Caco-2 (cell line): ENCODE measurements at regions not wholly inside any gene's neighbourhood (a gene's known extent, or its start where the extent isn't known, plus 50 kb on each side); places are given as distances from the start of the nearest gene placed in this dataset.

ENCODE experiments used
- BruUV-seq: library from RNA; stranded (reverse); fragments of 400-500 nt; replicated peaks from 2 replicates; lab custom pipeline; 2021; lab: Mats Ljungman, UMichigan
- CTCF ChIA-PET: fragments of 300-600 bp; sonication (Branson Sonifier 250); formaldehyde crosslinking; loops from one replicate; lab custom pipeline; 2022; ENCODE audit warnings: antibody characterized with exemption; lab: Charles Lee
- POLR2A ChIA-PET: fragments of 300-600 bp; sonication (Branson Sonifier 250); formaldehyde crosslinking; loops from one replicate; lab custom pipeline; 2022; ENCODE audit warnings: antibody characterized with exemption; lab: Charles Lee
- DNase-seq, 2 experiments: peaks; one replicate each; pipeline versions ENCODE4 v3.0.0 to v3.0.0-alpha.2; 2020 to 2022
- H3K27me3 ChIP-seq: replicated peaks from 2 replicates; pipeline ENCODE4 v1.6.0; 2011; ENCODE audit warnings: low read length; ENCODE audit not compliant: control insufficient read depth, insufficient read depth
- H3K36me3 ChIP-seq: 2 replicates; pipeline ENCODE4 v1.5.1; 2011; ENCODE audit warnings: low read length; ENCODE audit not compliant: control insufficient read depth, insufficient read depth
- H3K4me1 ChIP-seq: fragments of 250-450 bp; sonication (Bioruptor Pico); 2 replicates; pipeline ENCODE4 v1.5.1; 2020; ENCODE audit warnings: mild to moderate bottlenecking
- H3K4me3 ChIP-seq: 2 replicates; pipeline ENCODE4 v1.5.1; 2011; ENCODE audit warnings: low read depth, mild to moderate bottlenecking, control low read depth, low read length
- H3K9me3 ChIP-seq: fragments of 250-450 bp; sonication (Bioruptor Pico); 2 replicates; pipeline ENCODE4 v1.5.1; 2020; ENCODE audit warnings: mild to moderate bottlenecking, moderate library complexity
- H3K27ac Mint-ChIP-seq: one replicate; pipeline ENCODE4 v1.8.0; 2022; ENCODE audit warnings: mixed read lengths; ENCODE audit not compliant: unreplicated experiment
- H3K27me3 Mint-ChIP-seq: one replicate; pipeline ENCODE4 v1.8.0; 2022; ENCODE audit warnings: mixed read lengths; ENCODE audit not compliant: insufficient read depth, unreplicated experiment
- H3K36me3 Mint-ChIP-seq: one replicate; pipeline ENCODE4 v1.8.0; 2022; ENCODE audit warnings: mild to moderate bottlenecking, mixed read lengths; ENCODE audit not compliant: insufficient read depth, unreplicated experiment
- H3K4me1 Mint-ChIP-seq: one replicate; pipeline ENCODE4 v1.8.0; 2022; ENCODE audit warnings: low read depth, mixed read lengths; ENCODE audit not compliant: unreplicated experiment
- H3K4me3 Mint-ChIP-seq: one replicate; pipeline ENCODE4 v1.8.0; 2022; ENCODE audit warnings: mild to moderate bottlenecking, moderate library complexity, mixed read lengths; ENCODE audit not compliant: unreplicated experiment
- H3K9me3 Mint-ChIP-seq: one replicate; pipeline ENCODE4 v1.8.0; 2022; ENCODE audit warnings: mixed read lengths; ENCODE audit not compliant: unreplicated experiment
- intact Hi-C: fragments of 100-400 bp; cut with micrococcal nuclease; formaldehyde crosslinking; loops from one replicate; pipeline ENCODE4 v1.10.0; 2022; ENCODE audit not compliant: unreplicated experiment
- TF ChIP-seq, protein P1 (sequence below), 2 experiments: fragments of 200-600 bp in 1 of 2; IDR thresholded peaks; 1 replicate in 1 of 2; 2 replicates in 1 of 2; pipeline versions ENCODE4 v1.5.1 to v1.8.0; 2011 to 2022; ENCODE audit warnings: antibody characterized with exemption in 1 of 2, control low read depth in 1 of 2, inconsistent platforms in 1 of 2, low read depth in 1 of 2, low read length in 1 of 2, mild to moderate bottlenecking in 1 of 2, moderate library complexity in 1 of 2; ENCODE audit not compliant: insufficient read depth in 1 of 2, severe bottlenecking in 1 of 2, unreplicated experiment in 1 of 2

DNA sequence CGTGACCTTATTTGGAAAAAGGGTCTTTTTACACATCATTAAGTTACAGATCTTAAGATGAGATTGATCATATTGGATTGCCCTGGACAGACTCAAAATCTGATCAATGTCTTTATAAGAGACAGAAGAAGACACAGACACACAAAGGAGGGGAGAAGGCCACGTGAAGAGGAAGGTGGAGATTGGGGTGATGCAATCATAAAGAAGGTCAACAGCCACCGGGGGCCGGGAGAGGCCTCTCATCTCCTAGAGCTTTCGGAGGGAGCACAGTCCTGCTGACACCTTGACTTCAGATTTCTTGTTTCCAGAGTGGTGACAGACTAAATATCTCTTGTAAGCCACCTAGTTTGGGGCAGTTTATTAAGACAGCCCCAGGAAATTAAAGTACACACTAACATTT lies 204.6 kb upstream of the CSF3R start:
- CTCF ChIA-PET, result no interaction called here
- H3K4me3 Mint-ChIP-seq, result no peak overlapping the region
- intact Hi-C loops, result no loop called here

DNA sequence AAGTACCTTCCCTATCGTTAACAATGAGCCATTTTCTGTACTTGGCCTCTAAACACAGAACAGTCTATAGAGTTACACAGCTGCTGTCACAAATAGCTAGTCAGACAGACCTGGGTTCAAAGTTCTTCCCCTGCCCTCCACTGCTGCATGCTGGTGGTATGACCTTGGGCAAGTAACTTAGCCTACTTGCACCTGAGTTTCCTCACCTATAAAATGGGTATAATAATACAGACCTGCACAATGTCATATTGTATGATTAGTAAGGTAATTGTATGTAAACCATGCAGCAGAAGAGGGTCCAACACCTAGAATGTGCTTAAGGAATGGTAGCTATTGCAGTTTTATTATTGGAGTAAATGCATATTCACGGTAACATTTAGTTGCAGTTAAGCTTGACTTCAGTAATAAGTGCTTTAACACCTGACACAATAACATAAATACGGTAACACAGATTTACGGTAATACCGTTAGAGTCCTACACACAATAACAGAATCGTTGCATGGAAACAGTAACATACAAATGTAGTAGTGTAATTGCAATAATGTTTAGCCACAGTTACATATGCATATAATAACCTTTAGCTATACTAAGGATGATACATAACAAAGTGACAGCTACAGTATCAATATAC lies 193.3 kb upstream of the CSF3R start:
- Mint-ChIP-seq H3K4me1 (no peaks in the 10 kb centered on the region), H3K27me3 (no peaks in the 10 kb centered on the region), H3K9me3 (no peaks in the 10 kb centered on the region), H3K4me3 (no peak overlapping the region), H3K27ac (no peak overlapping the region), H3K36me3 (no peaks in the 10 kb centered on the region)
- Histone ChIP-seq H3K9me3 (no peaks in the 10 kb centered on the region), H3K27me3 (no peaks in the 10 kb centered on the region), H3K4me3 (no peak overlapping the region), H3K4me1 (no peaks in the 10 kb centered on the region), H3K36me3 (no peaks in the 10 kb centered on the region)
- BruUV-seq, result no TSS peak
- ChIA-PET CTCF (no interaction called here), POLR2A (no interaction called here)
- TF ChIP-seq, protein P1, sequence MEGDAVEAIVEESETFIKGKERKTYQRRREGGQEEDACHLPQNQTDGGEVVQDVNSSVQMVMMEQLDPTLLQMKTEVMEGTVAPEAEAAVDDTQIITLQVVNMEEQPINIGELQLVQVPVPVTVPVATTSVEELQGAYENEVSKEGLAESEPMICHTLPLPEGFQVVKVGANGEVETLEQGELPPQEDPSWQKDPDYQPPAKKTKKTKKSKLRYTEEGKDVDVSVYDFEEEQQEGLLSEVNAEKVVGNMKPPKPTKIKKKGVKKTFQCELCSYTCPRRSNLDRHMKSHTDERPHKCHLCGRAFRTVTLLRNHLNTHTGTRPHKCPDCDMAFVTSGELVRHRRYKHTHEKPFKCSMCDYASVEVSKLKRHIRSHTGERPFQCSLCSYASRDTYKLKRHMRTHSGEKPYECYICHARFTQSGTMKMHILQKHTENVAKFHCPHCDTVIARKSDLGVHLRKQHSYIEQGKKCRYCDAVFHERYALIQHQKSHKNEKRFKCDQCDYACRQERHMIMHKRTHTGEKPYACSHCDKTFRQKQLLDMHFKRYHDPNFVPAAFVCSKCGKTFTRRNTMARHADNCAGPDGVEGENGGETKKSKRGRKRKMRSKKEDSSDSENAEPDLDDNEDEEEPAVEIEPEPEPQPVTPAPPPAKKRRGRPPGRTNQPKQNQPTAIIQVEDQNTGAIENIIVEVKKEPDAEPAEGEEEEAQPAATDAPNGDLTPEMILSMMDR (IDR thresholded peaks at IDR 0.05; ENCODE audit: insufficient read depth in 1 of 2, low read depth in 1 of 2, low read length in 1 of 2, severe bottlenecking in 1 of 2, unreplicated experiment in 1 of 2), result no peak
- no peak for DNase-seq
- intact Hi-C loops, result no loop called here

More for the DNA sequence above, 204.6 kb upstream of the CSF3R start:
- no peaks in the 10 kb centered on the region for H3K36me3 Mint-ChIP-seq
- no TSS peak for BruUV-seq
- Histone ChIP-seq H3K36me3 (no peaks in the 10 kb centered on the region), H3K4me3 (no peak overlapping the region), H3K4me1 (no peaks in the 10 kb centered on the region), H3K27me3 (no peaks in the 10 kb centered on the region), H3K9me3 (no peaks in the 10 kb centered on the region)
- no peaks in the 10 kb centered on the region for H3K9me3 Mint-ChIP-seq
- TF ChIP-seq, protein P1 (IDR thresholded peaks at IDR 0.05; ENCODE audit: insufficient read depth in 1 of 2, low read depth in 1 of 2, low read length in 1 of 2, severe bottlenecking in 1 of 2, unreplicated experiment in 1 of 2), result no peak
- POLR2A ChIA-PET, result no interaction called here
- peaks cover 7% of the 10 kb centered on the region for H3K27me3 Mint-ChIP-seq
- H3K4me1 Mint-ChIP-seq, result no peaks in the 10 kb centered on the region
- H3K27ac Mint-ChIP-seq, result no peak overlapping the region
- DNase-seq, result no peak

DNA sequence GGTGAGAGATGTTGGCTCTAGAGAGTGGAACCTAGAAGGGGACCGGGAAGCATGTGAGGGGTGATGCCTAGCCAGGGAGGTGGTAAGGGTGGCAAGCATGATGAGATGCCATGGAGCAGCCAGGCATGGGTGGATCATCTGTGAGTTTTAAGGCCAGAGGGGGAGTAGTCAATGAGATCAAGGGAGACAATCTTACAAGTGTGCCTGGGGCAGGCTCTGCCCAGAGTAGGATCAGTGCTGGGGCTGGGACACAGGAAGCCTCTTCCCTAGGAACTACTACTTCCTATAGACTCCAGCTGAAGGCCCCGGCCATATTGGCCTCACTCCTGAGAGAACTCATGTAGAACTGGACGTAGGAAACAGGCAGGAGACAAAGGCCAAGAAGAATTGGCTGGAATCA lies 192.4 kb upstream of the CSF3R start:
- POLR2A ChIA-PET, result no interaction called here
- no peaks in the 10 kb centered on the region for H3K36me3 Mint-ChIP-seq
- H3K4me3 Mint-ChIP-seq, result no peak overlapping the region
- no TSS peak for BruUV-seq
- CTCF ChIA-PET, result no interaction called here
- intact Hi-C loops, result no loop called here
- H3K27me3 Mint-ChIP-seq, result peaks cover under 1% of the 10 kb centered on the region
- no peaks in the 10 kb centered on the region for H3K36me3 ChIP-seq
- no peaks in the 10 kb centered on the region for H3K27me3 ChIP-seq
- H3K9me3 Mint-ChIP-seq, result no peaks in the 10 kb centered on the region
- H3K9me3 ChIP-seq, result no peaks in the 10 kb centered on the region
- no peaks in the 10 kb centered on the region for H3K4me1 ChIP-seq
- no peak overlapping the region for H3K27ac Mint-ChIP-seq
- H3K4me1 Mint-ChIP-seq, result no peaks in the 10 kb centered on the region
- H3K4me3 ChIP-seq, result no peak overlapping the region
- no peak for DNase-seq
- TF ChIP-seq, protein P1 (IDR thresholded peaks at IDR 0.05; ENCODE audit: insufficient read depth in 1 of 2, low read depth in 1 of 2, low read length in 1 of 2, severe bottlenecking in 1 of 2, unreplicated experiment in 1 of 2), result no peak
